NCI-H2029 (cell line): ENCODE measurements at regions not wholly inside any gene's neighbourhood (a gene's known extent, or its start where the extent isn't known, plus 50 kb on each side); places are given as distances from the start of the nearest gene placed in this dataset.
"Not testable (repeated sequence)": the region's sequence is repeated elsewhere in the genome, so short reads cannot be mapped to it uniquely, and the experiment has no call there.

Experiments used
- DNase-seq: peaks from one replicate; lab custom pipeline; 2025; lab: John Stamatoyannopoulos, UW

DNA sequence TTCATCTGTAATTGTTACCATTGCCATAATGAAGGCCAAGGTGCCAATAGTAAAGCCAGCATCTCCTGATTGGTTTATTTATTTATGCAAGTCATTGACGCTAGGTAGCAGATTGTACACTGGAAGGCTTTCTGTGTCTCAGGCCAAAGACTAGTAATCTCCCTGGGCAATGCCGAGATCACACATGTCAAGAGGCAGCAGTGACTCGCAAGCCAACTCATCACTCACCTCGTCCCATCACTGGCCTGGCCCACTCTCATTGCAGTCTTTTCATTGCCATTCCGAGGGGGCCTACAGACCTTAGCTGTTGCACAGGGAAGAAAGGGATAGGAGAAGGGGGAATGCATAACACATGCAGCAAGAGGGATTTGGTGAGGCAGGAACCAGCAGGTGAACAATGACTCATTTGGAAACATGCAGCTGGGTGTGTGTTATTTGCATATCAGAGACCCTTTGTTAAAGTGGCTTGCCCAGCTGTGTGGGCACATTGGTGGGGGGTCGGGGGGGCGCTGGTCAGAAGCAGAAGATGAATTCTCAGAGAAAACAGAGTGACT lies 448.7 kb upstream of the HNRNPA3 start:
- no peak for DNase-seq

DNA sequence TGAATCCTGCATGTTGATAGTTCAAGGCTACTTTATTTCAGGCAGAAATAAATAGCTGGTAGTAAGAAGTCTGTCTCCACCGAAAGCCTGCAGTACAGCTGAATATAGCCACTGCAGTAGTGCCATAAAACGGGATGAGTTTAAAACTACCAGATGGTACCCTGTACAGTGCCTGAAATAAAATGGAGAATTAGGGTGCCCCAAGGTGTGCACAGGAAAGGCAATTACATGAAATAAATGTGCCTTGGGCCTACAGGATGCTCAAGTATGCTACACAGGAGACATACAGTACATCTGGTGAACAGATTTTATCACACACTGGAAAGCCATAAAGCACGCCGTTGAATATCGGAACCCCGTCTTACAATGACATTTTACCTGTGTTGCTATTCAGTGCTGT lies 447.7 kb upstream of the HNRNPA3 start:
- no peak for DNase-seq

DNA sequence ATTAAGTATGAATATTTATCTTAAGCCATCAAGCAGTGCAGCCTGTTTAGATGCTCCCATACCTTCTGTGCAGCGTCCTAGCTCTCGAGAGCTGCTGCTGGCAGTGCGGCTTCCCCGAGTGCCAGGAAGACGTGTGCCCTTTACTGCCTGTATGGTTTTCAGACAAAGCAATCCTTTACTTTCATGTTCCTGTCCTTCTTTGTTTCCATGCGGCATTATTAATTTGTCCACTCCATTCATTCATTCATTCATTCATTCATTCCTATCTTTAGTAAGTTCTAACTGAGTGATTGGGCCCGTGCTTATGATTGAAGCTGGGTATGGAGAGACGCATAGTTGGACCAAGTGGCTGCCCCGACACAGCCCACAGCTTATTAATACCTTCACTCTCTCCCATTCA lies 446.6 kb upstream of the HNRNPA3 start:
- DNase-seq, result no peak

DNA sequence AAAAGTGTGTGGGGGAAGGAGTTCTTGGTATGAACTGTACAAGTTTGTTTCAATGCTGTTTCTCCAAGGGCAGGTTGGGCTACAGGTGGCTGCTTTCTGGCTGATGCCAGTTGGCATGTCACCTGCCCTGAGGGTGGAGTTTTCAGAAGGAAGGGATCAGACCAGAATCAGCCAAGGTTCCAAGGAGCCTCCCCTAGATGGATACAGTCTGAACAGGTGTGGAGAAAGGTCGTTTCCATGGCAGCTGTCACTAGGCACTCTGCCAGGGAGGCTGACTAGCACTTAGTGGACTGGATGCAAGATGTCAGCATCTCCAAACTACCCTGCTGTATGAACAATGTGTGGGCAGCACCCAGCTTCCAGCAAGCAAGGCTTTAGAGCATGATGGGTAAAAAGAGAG lies 444.4 kb upstream of the HNRNPA3 start:
- DNase-seq, result peak; percentile 56

DNA sequence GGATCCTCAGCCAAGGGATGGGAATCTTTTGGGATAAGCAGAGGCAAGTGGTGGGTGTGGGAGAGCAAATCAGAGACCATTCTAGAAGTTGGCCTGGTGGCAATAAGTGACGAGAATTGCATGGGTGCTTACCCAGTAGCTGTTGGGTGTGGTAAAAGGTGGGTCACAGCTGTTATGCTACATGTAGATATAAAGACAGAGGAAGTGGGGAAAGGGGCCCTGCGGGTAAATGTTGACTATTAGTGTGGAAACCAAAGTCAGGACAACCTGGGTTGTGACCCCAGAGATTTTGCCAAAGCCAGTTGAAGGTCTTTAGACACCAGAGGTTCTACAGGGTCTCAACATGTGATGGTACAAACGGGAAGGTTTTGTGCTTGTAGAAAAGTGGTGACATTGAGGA lies 443.6 kb upstream of the HNRNPA3 start:
- no peak for DNase-seq

DNA sequence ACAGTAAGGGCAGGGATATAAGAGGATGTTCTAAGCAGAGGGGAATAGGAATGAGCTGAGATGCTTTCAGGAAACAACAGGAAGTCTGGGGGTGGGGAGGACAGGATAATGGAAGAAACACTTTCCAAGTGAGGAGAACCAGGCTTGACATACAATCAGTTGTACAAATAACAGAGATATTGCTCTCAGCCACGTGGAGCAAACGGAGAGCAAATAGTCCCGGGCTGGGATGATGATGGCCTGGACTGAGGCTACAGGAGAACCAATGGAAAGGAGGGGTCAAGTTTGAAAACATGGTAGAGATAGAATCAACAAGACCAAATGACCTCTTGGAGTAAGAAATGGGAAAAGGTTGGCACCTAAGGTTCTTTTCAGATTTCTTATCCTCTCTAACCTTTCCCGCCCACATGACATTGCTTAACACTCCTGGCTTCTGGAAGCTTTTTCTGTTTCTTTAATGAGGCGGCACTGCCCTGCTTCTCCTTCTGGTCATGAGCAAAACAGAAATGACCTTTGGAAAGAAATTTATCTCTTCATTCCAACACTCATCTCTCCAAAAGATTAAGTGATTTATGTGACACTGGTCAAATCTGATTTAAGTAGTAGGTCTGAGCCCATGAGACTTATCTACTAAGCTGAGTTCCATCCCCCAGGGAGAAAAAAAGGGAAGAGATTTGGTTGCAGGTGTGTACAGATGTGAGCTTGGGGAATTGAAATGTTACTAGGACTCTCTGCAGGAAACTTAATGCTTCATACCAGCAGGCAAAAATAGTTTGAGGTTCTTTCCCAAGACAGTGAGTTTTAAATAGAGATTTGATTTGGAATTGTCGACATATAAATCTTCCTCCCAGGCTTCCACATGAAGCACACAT lies 442.9 kb upstream of the HNRNPA3 start:
- DNase-seq, result no peak

DNA sequence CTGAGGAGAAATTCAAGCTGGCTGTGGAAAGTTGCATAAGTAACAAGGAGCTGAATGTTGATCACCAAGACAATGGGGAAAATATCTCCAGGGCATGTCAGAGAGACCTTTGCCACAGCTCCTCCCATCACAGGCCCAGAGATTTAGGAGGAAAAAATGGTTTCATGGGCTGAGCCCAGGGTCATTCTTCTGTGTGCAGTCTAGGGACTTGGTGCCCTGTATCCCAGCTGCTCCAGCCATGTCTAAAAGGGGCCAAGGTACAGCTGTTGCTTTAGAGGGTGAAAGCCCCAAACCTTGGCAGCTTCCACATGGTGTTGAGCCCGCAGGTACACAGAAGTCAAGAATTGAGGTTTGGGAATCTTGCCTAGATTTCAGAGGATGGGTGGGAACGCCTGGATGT lies 439.8 kb upstream of the HNRNPA3 start:
- no peak for DNase-seq

DNA sequence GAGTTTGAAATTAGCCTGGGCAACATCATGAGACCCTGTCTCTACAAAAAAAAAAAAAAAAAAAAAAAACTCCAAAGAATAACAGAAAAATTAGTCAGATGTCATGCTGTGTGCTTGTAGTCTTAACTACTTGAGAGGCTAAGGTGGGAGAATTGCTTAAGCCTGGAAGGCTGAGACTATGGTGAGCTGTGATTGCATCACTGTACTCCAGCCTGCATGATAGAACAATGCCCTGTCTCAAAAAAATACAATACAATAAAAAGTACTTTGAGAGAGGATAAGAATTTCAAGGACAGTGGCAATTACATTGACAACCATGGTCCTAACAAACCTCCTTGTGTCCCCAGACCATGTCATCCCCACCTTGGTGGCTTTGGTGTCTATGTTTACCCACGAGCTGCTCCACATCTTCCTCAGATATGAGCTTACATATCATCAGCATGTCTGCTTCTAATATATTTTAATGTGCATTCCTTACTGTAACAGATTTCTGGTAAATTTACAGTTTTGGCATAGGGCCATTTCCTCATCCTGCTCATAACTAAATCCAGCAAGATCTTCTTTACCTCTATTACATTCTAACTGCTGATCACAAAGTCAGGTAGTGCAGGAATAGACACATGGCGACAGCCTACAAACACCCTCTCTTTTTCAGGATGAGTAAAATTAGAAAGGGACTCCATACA lies 437.7 kb upstream of the HNRNPA3 start:
- no peak for DNase-seq

DNA sequence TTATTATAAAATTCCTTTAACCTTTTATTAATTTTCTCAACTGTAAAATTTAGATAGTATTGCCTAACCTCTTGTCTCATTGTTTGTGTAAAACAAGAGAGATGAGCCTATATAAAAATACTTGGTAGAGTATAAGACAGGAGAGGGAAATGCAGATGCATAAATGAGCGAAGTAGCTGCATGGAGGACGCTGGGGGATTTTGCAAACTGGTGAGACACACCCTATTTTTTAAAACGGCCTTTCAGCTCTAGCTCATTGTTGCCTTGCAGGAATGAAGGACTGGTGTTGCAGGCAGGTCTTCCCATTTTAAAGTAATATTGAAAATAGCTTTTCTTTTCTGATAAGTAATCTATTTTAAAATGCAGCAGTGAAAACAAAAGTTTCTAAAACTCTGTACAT lies 435.3 kb upstream of the HNRNPA3 start:
- DNase-seq, result no peak

DNA sequence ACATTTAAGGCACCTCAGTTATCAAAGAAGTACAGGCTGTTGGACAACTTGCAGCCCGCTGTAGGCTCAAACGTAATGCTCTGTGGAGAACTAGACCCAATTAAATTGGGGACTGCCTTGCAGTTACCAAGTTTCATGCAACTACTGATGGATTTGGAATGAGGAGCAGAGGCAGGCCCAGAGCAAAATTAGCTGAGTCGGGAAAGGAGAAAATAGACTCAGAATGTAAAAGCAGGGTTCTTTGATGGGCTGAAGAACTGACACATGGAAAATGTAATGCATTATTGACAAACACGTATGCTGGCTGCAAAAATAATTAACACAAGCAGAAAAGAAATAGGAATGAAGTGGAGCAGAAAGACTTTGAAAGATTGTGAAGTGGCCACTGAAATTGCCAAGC lies 432.7 kb upstream of the HNRNPA3 start:
- DNase-seq, result no peak

DNA sequence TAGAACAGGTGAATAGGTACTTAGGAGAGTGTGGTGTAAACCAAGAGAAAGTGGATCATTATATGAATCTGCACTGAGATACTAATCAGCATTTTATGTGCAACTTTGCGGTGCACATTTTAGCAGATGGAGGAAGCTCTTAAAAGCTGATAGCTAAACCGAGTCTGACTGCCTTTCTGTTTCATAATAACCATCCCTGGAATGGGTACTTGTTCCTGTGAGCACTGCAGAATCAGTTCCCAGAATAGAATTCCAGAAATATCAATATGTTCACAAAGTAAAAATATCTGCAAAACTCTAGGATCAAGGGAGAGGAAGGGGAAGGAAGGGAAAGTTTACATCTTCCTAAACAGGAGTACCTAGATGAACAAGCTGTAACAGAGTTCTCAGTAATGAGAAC lies 432.2 kb upstream of the HNRNPA3 start:
- no peak for DNase-seq

DNA sequence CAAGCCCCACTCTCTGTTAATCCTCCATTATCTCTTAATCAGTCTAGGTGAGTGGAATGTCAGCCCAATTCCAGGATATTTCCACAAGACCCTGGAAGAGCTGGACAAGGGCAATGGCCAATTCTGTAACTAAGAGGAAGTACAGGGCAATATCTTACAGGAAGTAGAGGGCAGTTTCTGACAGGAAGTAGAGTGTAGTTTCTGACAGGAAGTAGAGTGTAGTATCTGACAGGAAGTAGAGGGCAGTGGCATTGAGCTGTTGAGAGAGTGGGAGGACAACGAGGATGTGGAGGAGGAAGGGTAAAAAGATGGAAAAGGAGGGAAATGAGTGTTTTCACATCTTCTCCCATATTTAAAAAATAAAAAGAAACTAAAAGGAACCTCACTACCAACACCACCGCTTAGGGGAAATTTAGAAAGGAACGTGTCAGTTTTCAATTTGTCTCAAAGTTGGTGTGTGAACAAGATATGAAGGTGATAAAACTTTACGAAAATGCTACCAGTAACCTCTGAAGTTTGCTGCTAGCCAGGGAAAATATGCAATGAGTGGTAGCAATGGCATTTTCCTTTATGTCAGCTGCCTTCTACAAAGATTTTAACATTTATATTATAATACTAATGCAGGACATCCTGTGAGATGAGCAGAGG lies 430.9 kb upstream of the HNRNPA3 start:
- DNase-seq, result no peak

DNA sequence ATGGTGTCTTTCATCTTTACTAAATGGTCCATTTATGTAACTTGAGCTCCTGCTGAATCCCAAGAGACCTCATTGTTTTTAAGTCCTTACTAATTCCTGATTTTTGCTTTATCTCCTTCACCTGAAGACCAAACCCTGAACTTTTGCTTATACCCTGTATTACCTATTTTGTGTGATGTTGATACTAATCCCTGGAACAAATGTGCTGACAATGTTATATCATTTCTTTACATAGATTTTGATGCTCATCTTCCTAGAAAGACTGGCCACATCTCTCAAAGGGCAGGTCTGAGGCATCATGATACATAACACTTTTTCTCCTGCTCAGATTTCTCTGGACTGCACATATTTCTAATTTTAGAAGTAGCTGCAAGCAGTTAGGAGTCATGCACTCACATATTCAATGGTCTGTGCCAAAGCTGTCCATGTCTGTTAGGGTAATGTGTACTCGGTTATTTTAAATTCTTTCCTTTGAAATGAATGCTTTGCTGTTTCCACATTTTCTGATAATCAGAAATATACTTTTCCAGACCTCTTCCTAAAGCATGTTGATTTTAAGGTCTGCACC lies 427.9 kb upstream of the HNRNPA3 start:
- DNase-seq, result no peak

DNA sequence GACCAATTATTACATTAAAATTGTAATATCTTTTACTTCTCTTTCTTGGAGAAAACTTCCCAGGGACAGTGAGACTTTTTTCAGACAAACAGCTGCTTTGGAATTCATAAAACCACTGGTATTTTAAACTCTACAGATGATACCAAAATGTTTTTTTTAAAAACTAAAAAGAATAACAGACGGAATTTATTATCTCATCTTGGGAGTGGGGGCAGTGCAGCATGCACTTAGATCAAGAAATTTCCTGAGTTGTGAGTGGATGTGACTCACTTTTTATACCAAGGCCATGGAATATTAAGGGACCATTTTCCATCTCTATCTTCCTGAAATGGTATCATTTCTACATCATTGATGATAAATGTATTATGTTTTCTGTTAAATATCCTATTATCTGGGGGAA lies 422.8 kb upstream of the HNRNPA3 start:
- DNase-seq, result no peak

DNA sequence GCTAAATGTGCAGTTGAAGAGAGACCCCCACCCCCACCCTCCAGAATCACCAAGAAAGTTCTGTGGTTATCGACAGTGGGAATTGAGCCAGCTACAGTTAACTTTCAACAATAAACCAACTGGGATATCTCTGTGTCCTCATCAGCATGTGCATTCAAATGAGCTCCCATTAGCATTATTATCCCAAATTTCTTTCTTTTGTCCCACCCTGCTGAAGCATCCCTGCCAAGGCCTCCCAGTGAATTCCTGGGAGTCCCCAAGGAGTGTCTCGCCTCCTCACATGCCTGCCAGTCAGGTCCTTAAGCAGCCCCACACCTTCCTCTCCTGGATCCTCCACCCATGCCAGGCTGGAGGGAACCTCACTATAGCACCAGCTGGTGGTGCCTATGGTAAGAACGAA lies 422.1 kb upstream of the HNRNPA3 start:
- no peak for DNase-seq

DNA sequence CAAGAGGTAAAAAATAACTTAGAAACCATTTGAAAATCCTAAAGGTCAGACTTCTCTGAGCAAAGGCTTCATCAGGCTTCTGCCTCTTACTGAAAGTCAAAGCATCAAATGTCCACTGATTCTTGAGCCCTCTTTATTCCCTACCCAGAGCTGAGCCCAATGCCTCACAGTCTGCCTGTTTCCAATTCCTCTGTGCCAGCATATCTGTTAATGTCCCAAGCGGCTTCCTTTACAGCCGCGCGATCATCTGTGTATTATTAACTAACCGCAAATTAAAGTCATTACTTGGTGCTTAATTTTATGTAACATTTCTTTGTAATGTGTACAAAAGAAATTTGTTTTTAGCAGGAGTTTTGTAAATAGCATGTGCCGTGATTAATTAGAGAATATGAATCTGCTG lies 418.8 kb upstream of the HNRNPA3 start:
- no peak for DNase-seq

DNA sequence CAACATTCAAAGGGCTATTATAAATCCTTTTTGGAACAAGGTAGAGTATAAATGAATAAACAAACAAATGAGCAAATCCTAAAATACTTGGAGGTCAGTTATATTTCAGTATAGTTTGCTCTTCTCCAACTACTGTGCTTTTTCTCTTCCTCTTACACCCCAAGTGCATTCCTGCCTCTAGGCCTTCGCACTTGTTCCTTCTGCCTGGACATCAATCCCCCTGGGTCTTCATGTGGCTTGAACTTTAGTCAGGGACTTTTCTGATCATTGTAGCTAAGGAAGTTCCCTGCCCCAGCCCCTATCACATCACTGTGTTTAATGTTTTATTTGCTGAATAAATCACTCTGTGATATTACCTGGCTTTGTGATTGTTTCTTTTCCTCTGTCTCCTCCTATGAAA lies 418.2 kb upstream of the HNRNPA3 start:
- DNase-seq, result no peak

DNA sequence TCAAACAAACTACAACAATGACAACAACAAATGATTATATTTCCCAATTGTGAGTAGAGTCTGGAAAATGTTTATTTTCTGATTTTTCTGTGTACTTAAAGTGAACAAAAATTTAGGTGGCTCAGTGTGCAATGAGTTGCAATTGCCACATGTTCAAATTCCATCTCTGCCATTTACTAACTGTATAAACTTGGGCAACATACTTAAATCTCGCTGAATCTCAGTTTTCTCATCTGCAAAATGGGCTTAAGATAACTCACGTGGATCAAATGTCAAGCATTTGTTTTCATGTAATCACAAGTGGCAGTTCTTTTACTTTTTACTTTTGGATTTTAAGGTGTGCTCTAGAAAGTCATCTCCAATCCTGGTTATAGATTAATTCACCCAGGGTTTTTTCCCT lies 416.8 kb upstream of the HNRNPA3 start:
- DNase-seq, result no peak

DNA sequence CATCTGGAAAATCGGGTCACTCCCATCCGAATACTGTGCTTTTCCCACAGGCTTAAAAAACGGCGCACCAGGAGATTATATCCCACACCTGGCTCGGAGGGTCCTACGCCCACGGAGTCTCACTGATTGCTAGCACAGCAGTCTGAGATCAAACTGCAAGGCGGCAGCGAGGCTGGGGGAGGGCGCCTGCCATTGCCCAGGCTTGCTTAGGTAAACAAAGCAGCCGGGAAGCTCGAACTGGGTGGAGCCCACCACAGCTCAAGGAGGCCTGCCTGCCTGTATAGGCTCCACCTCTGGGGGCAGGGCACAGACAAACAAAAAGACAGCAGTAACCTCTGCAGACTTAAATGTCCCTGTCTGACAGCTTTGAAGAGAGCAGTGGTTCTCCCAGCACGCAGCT lies 415.9 kb upstream of the HNRNPA3 start:
- not testable (repeated sequence) for DNase-seq

DNA sequence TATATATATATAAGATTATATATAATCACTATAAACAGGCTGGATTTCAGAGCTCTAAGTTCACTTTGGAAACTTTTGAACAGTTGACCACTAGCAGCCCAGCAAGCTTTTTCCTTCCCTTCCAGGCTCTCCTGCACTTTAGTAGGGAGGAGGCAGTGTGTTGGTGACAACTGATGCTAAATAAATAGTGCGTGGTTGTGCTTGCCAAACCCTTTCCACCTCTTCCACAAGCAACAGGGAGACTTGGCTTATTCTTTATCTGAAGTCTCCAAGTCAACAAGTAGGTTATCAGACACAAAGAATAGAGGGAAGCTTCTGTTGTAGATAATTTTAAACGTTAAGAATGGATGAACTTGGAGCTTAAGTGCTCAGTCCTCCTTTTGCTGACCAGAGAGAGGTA lies 408.2 kb upstream of the HNRNPA3 start:
- peak; percentile 10 for DNase-seq

DNA sequence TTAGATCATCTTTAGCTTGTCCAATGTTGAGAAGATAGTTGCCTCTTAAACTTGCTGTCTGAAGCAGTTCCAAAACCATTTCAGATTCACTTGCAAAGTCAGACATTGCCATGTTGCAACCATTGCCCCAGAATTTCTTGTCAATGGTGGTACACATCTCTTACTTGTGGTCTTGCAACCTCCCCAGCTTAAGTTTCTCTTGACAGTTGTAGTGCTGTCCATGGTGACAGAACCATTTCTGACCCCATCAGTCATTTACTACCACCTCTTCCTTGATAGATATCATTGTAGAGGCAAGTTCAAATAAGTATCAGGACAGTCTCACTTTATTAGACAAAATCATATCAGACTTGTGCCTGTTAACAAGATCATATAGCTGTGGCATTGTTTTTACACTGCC lies 407.2 kb upstream of the HNRNPA3 start:
- DNase-seq, result no peak

DNA sequence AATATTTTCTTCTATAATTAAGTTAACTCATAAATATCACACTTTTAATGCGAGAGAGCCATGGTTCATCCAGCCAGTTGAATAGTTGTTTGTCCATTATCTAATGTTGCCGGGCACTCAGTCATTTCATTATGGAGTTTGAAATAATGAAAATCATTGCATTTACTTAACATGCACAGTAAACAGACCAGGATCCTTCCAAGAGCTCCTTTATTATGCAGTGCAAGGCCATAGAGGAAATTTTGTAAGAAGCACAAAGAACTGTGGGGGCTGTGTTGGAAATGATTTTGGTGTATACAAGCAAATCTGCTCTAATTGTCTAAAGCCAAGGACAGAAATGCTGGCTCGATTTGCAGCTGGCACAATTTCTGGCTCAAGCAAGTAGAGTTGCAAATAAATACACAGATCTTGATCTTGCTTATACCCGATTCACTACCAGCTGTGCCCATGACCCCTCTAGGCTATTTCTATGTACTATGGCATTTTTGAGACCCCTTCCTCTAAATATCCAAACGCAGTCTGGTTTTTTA lies 400.3 kb upstream of the HNRNPA3 start:
- peak; percentile 75 for DNase-seq
